Myocyte (in vitro differentiated cells): ENCODE measurements at regions not wholly inside any gene's neighbourhood (a gene's known extent, or its start where the extent isn't known, plus 50 kb on each side); places are given as distances from the start of the nearest gene placed in this dataset.
A peak's percentile ranks its signal among the peaks of the same experiment; 100 is the strongest.
"Not testable (repeated sequence)": the region's sequence is repeated elsewhere in the genome, so short reads cannot be mapped to it uniquely, and the experiment has no call there.

Source experiments
- DNase-seq: peaks from one replicate; pipeline ENCODE4 v3.0.0-alpha.2; 2012; ENCODE audit warnings: low read depth

DNA sequence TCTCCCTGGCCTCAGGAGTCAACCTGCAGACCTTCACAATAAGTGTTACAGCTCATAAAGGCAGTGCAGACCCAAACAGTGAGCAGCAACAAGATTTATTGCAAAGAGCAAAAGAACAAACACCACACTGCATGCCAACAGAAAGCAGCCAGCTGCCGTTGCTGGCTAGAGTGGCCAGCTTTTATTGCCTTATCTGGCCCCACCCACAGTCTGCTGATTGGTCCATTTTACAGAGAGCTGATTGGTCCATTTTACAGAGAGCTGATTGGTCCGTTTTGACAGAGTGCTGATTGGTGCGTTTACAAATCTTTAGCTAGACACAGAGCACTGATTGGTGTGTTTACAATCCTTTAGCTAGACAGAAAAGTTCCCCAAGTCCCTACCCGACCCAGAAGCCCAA is 885.9 kb upstream of the SPRY2 start:
- not testable (repeated sequence) for DNase-seq

DNA sequence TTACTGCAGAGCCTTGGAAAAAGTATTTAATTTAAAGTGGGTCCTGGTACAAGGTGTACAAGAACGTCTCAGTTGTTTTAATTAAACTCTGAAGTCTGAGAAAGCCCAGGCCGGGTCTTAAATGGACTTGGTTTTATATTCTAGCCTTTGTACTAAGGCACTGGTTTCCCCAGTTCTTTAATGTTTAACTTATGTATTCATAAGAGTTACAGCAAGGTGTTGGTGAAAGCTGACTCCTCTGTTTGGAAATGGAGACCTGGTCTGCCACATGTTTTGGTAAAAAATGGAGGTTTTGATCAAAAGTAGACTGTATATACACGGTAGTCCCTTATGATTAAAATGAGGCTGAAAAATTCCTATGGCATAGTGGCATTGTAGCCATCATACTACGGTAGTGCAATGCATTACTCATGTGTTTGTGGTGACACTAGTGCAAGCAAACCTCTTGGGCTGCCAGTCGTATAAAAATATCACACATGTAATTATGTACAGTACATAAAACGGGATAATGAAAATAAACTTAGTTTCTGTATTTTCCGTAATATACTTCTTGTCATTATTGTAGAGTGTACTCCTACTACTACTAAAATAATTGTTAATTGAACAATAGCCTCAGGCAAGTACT is 883.4 kb upstream of the SPRY2 start:
- DNase-seq, result no peak

DNA sequence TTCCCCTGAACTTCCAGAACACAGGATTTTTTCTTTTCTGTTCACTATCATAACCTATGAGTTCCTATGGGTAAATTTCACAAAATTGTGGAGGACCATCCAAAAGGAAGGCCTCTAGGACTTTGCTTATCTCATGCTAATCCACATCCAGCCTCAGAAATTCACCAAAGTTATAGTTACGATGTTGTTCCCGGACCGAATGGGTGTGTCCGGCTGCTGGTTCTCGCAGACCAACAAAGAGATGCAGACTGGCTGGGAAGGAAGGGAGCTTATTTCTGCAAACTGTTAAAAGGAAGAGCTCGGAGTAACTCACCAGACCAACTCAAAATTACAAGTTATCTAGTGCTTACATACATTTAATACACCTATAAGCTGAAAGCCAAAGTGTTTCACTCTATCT is 882.9 kb upstream of the SPRY2 start:
- DNase-seq, result no peak

DNA sequence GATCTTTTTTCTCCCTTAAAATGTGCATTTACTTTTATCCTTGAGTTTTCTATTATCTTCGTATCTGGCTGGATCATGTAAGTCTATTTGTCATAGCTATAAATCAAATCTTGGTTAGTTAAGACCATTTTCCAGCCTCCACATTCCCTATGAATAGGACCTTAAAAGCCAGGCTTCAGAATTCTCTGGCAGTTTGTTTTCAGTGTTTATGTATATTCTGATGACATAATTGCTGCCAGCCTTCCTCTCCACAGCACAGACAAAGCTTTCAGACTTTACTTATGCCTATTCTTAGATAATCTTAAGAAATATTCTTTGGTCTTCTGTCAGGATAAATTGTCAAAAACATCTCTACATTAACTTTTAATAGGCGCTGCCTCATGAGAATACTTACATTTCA is 870.8 kb upstream of the SPRY2 start:
- no peak for DNase-seq

DNA sequence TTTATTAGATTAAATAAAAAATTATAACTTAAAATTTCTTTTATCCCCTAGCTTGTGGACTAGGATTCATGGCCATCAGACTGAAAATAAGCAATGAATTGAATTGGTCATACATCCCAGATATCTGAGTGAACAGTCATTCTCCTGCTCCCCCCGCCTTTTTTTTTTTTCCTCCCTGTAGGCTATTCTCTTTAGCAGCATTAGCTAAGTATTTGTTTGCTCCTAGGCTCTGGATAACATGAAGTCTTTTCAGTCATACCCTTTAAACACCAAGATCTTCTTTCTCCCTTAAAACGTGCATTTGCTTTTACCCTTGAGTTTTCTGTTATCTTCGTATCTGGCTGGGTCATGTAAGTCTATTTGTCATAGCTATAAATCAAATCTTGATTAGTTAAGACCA is 866.7 kb upstream of the SPRY2 start:
- DNase-seq, result no peak

DNA sequence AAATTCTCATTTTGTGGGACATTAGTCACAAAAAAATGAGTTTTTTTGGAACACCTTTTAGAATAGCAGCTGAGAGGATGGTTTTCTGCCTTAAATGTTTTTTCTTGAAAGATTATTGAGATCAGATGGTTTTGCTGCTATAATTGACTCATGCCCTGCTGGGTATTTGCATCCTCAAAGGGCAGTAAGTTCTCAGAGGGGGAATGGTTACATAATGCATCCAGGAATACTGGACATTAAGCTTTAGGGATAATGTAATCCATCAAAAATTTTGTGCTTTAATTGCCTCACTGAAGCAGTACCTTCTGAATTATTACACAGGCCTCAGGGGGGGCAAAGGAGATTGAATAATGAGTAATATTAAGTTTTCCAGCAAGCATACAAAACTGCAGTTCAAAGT is 866.3 kb upstream of the SPRY2 start:
- no peak for DNase-seq

DNA sequence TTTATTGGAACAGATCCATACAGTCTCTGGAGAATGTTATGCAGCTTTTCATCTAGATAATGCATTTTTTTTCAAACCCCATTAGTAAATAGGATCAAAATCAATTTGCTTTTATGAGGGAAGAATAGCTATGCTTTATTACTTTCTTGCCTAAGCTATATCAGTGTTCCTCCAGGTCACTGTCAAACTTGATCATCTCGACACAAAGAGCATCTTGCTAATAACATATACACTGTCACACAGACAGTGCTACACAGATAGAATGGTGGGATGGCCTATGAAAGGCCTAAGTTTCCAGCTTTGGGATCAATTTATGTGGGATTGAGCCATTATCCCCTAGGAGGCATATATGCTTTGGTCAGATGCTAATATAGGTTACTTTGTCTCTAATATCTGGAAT is 862.9 kb upstream of the SPRY2 start:
- DNase-seq, result no peak

DNA sequence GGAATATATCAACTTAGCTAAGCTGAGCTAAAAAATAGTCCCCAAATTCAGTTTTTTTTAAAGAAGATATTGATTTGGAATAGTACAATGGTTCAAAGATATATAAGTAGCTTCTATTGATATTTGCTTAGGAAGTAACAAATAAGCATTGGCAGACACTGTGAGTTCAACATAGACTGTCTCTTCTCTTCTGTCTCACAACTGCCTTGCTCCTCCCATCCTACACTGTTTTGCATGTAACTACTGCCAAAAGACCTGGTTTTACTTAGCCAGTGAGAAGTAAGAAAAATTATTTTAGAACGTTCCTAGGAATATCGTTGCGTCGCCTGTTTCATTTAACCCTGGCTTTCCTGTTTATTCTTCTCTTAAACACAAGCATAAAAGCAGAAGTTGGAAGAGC is 859.0 kb upstream of the SPRY2 start:
- DNase-seq, result no peak

DNA sequence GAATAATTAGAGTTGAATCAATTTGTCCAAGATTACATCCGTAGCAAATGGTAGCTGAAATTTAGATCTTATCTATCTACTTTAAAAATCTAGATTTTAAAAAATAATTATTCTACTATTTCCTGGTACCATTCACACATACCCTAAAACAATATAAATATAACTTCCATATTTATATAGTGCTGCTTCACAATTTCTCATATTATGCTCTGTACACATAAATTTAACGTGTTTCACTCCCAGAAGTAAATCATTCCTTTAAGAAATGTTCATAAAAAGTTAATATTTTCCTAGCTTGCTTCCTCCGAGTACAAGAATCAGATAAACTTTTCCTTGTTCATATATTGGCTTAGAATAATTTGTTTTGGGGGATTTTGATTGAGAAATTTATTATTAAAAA is 857.0 kb upstream of the SPRY2 start:
- no peak for DNase-seq

DNA sequence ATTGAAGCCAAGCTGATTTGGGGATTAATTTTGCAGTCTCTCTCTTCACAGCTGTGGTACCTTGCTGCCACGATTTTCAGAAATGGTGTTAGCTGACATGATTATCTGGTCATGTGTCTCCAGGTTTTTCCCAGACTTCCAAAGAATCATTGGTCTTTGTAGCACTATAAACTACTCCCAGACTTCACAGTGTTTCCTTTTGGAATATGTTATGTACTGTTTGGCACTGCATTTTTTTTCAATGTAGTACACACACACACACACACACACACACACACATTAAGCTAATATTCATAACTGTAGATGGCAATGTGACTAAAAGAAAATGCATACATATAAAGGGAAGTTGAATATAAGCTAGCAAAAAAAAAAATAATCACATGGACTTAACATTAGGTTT is 856.6 kb upstream of the SPRY2 start:
- no peak for DNase-seq

DNA sequence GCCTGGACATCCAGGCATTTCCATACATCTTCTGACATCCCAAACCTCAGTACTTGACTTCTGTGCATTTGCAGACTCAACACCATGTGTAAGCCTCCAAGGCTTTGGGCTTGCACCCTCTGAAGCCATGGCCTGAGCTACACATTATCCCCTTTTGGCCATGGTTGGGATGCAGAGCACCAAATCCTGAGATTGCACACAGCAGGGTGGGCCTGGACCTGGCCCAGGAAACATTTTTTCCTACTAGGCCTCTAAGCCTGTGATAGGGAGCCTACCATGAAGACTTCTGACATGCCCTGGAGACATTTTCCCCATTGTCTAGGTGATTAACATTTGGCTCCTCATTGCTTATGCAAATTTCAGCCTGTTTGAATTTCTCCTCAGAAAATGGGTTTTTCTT is 853.4 kb upstream of the SPRY2 start:
- DNase-seq, result no peak

DNA sequence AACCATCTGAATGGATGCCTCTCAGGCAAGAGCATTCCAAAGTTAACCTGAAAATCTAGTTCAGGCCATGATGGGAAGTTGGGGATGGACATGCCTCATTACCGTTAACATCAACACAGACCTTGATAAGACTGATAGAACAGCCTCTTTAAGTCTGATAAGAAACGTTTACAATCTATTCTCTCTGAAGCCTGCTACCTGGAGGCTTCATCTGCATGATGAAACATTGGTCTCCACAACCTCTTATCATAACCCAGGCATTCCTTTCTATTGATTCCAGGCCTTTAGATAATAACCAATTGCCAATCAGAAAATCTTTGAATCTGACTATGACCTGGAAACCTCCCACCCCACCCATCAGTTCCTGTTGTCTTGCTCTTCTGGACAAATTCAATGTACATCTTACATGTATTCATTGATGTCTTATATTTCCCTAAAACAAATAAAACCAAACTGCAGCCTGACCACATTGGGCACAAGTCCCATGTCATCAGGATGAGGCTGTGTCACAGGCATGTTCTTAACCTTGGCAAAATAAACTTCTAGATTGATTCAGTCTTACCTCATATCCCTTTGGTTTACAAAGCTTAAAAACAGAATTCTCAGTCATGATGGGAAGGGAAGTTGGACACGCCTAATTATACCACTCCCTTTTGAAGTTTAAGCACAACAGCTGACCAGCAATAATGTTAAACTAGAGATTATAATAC is 843.8 kb upstream of the SPRY2 start:
- DNase-seq, result no peak

DNA sequence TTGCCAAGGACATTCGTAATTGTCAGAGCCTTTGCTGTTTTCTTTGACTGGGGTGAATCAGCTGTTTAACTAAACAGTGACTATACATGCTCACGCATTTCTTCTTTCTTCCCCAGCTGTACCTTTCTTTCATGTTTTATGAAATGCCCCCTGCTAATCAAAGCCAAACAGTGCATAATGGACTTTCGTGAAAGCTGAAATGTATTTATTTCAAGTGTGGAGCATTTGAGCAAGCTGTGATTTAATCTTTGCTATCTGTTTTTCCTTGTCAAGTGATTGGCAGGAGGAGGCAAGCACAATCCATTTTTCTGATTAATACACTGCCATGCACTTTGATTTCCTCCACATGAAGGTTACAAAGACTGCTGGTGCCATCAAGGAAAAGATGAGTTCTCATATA is 831.7 kb upstream of the SPRY2 start:
- DNase-seq, result no peak

DNA sequence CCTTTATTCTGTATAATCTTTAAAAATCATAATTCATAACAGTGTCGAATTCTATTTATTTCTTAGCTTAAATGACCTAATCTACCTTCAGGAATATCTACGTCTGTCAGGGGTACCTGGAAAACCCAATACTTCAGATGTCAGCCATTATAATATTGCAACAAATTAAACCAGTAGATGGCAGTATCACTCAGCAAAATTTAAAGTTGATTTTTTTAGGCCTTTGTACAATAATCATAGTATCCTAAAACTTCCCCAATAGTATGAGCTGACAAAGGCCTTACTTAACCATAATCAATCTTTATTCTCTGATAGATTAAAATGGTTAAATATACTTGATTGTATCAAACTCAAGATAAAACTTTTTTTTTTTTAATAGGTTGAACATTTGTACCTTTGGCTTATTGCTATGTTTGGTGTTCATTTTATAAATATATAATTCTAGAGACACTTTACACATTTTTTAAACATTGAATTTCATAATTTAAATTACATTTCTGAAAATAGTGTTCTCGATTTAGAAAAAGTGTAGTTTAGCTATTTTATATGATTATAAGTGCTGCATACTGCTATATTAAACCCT is 830.2 kb upstream of the SPRY2 start:
- peak; percentile 21 for DNase-seq

DNA sequence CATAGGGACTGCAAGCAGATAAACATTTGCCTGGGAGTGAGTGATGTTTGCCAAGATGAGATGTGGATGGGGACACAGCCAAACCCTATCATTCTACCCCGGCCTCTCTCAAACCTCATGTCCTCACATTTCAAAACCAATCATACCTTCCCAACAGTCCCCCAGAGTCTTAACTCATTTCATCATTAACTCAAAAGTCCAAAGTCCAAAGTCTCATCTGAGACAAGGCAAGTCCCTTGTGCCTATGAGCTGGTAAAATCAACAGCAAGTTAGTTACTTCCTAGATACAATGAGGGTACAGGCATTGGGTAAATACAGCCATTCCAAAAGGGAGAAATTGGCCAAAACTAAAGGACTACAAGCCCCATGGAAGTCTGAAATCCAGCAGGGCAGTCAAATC is 822.9 kb upstream of the SPRY2 start:
- not testable (repeated sequence) for DNase-seq

DNA sequence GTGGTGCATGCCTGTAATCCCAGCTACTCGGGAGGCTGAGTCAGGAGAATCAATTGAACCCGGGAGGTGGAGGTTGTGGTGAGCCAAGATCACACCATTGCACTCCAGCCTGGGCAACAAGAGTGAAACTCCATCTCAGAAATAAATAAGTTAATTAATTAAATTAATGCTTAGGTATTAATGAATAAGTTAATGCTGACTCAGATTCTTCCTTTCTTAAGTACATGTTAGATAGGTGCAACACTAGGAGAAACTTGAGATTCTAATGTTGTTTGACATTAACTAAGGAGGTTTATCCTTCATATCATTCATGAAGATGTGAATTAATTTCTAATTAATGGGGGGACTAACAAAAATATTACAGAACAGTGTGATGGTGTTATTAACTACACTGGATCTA is 812.6 kb upstream of the SPRY2 start:
- no peak for DNase-seq

DNA sequence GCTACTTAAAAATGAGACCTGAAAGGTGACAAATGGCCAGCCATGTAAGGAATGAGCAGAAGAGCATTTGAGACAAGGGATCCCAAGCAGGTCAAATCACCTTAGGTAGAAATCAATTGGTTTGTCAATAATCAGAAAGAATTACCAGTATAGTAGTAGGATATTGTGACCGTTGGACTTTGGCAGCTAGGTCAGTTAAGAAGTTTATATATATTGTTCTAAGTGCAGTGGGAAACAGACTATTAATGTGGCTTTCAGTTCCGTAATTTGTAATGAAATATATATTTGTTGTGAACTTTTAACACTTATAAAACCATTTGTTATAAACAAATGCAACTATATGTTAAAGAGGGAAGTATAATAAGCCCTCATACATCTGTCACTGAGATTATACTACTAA is 807.9 kb upstream of the SPRY2 start:
- DNase-seq, result no peak

DNA sequence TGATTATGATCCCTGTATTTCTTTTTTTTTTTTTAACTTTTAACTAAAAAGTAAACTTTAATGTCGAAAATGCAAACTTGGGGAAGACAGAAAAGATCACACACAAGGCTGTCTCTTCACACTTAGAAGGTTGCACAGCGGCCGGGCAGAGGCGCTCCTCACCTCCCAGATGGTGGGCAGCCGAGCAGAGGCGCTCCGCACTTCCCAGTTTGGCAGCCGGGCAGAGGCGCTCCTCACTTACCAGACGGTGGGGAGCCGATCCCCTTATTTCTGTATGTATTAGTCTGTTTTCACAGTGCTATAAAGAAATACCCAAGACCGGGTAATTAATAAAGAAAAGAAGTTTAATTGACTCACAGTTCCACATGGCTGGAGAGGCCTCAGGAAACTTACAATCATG is 805.6 kb upstream of the SPRY2 start:
- not testable (repeated sequence) for DNase-seq

DNA sequence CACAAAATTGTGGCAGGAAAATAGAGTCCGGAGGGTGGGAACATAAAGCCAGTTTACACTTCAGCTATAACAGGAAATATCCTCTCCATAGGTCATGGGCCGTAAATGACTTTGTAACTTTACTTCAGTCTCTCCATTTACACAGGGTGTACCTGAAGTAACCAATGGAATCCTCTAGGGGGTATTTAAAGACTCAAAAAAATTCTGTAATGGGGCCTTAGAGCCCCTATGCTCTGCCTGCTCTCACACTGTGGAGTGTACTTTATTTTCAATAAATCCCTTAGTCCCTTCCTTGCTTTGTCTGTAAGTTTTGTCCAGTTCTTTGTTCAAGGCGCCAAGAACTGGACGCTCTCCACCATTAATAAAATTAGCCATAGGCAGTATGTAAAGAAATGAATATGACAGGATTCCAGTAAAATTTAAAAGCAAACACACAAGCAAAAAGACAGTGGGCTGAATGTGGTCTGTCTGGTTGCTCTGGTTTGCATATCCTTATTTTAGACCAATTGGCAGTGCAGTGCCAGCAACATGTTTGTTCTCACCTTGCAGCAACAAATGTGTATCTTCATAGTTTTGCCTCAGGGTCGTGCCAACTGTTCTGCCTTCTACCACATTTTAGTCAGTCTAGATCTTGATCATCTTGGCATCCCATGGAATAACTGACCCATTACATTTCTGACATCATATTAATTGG is 801.5 kb upstream of the SPRY2 start:
- no peak for DNase-seq

DNA sequence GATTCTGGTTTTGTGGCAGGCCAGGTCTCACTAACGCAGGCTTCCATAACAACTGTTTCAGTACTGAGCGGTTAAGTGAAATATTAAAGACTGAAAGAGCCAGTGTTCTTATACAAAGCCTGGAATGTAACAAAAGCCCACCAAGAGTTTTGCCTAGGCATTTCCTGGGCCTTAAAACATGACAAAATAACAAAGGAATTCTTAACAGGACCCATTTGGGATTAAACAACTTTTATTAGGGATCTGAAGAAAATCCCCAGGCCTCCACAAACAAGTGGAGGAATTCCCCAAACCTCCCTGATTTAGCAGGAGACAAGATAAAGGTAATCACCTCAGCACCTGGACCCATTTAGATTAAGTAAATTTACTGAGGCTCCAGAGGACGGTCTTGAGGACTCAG is 799.7 kb upstream of the SPRY2 start:
- DNase-seq, result no peak

DNA sequence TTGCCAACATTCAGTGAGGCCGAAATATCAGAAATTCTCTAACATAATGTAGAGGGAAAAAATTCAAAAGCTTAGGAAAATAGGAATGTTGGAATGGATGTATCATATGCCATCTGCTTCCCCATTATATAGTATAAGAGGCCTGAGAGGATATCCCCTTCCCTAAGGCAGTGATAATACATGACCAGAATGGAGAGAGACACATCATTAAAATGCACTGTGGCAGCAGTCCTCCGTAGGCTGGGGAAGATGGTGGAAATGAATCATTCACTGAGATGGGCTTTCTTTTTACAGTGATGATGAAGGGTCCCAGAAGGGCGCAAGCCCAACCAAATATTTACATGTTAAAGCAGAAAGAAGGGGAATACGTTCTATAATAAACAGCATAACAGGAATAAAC is 799.1 kb upstream of the SPRY2 start:
- DNase-seq, result no peak

DNA sequence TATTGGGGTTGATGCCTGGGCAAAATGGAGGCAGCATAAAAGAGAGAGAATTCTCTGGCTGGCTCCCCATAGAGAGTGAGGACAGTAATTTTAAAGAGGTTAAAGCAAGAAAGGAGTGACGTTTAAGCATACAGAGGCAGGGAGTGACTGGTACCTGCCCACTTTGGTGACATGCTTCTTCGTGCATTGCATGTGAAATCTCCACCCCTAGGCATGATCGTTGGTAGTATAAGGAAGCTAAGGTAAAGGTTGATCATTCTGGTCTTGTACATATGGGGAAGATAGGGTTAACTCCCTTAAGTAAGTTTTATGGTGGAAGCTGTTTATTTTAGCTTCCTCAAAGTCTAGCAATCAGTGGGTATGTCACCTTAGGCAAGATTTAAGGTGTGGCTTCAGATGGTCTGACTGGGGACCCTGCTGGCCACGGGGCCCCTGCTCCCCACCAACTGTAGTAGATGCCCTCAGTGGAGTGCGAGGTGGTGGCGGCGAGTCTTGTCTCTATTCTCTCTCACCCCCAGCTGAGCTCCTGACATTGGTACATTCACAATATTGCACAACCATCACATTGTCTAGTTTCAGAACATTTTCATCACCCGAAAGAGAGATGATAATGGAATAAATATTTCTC is 797.5 kb upstream of the SPRY2 start:
- no peak for DNase-seq
